HAP-1 (cell line): ENCODE measurements at regions not wholly inside any gene's neighbourhood (a gene's known extent, or its start where the extent isn't known, plus 50 kb on each side); places are given as distances from the start of the nearest gene placed in this dataset.

Experiments
- DNase-seq, 2 experiments: peaks; one replicate each; pipeline ENCODE4 v3.0.0-alpha.2; 2016 to 2020; ENCODE audit warnings: low spot score in 2 of 2
- H3K27me3 ChIP-seq: fragments of 250-450 bp; sonication (Bioruptor Pico); 2 replicates; pipeline ENCODE4 v1.5.1; 2020; ENCODE audit warnings: low read depth, mild to moderate bottlenecking, moderate library complexity
- H3K36me3 ChIP-seq: fragments of 250-450 bp; sonication (Bioruptor Pico); replicated peaks from 2 replicates; pipeline ENCODE4 v1.5.1; 2020; ENCODE audit warnings: mild to moderate bottlenecking
- H3K4me1 ChIP-seq: fragments of 250-450 bp; sonication (Bioruptor Pico); 2 replicates; pipeline ENCODE4 v1.5.1; 2020; ENCODE audit warnings: mild to moderate bottlenecking
- H3K4me3 ChIP-seq: fragments of 250-450 bp; sonication (Bioruptor Pico); 2 replicates; pipeline ENCODE4 v1.5.1; 2020; ENCODE audit warnings: mild to moderate bottlenecking, moderate library complexity
- H3K9me3 ChIP-seq: fragments of 250-450 bp; sonication (Bioruptor Pico); 2 replicates; pipeline ENCODE4 v1.5.1; 2020; ENCODE audit warnings: mild to moderate bottlenecking, moderate library complexity
- in situ Hi-C: fragments of 300-500 bp; cut with MboI; formaldehyde crosslinking; loops from 3 replicates; pipeline ENCODE4 v1.14.3; 2020; ENCODE audit warnings: low sequenced_read_pairs, inconsistent platforms, mixed read lengths

- Histone ChIP-seq H3K36me3 (no peaks in the 10 kb centered on the region), H3K4me1 (no peaks in the 10 kb centered on the region), H3K9me3 (peaks cover 5% of the 10 kb centered on the region), H3K27me3 (no peaks in the 10 kb centered on the region), H3K4me3 (no peak overlapping the region)
- in situ Hi-C loops, result no loop called here
- DNase-seq, result no peak
These were observed 117.9 kb upstream of the MED13L start for GRCh38 chr12:116395396-116395795.

GRCh38 chr12:116397148-116397547 lies 119.7 kb upstream of the MED13L start:
- Histone ChIP-seq H3K9me3 (peaks cover 5% of the 10 kb centered on the region), H3K36me3 (no peaks in the 10 kb centered on the region), H3K27me3 (no peaks in the 10 kb centered on the region), H3K4me1 (no peaks in the 10 kb centered on the region), H3K4me3 (no peak overlapping the region)
- no peak for DNase-seq
- in situ Hi-C loops, result no loop called here

DNA sequence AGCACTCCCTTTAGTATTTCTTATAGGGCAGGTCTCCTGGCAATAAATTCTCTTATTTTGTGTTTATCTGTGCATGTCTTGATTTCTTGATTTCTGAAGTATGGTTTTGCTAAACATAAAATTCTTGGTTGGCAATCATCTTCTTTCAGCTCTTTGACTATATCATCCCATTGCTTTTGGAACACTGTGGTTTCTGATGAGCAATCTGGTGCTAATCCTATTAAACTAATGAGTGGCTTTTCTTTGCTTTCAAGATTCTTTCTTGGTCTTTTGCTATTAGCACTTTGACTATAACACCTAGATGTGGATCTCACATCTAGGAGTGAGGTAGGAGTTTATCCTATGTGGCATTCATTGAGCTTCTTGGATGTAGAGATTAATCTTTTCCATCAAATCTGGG lies 120.7 kb upstream of the MED13L start:
- in situ Hi-C loops, result no loop called here
- Histone ChIP-seq H3K4me1 (no peaks in the 10 kb centered on the region), H3K27me3 (no peaks in the 10 kb centered on the region), H3K4me3 (no peak overlapping the region), H3K9me3 (peaks cover 5% of the 10 kb centered on the region), H3K36me3 (no peaks in the 10 kb centered on the region)
- DNase-seq, result no peak

DNA sequence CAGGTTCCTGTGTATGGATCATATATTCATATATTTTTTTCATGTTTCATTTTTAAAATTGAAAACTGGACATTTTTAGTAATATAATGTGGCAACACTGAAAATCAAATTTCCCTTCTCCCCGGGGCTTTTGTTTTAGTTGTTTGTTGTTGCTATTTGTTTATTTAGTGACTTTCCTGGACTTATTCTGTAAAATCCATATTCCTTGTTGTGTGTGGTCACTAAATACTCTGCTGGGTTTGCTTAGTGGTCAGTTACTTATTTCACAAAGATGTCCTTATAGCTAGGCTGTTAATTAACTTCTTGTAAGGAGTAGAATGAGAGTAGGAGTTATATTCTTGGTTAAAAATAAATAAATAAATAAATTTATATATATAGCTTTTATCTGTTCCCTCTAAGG lies 121.6 kb upstream of the MED13L start:
- H3K9me3 ChIP-seq, result peaks cover 5% of the 10 kb centered on the region
- in situ Hi-C loops, result no loop called here
- H3K36me3 ChIP-seq, result no peaks in the 10 kb centered on the region
- H3K27me3 ChIP-seq, result no peaks in the 10 kb centered on the region
- no peak for DNase-seq
- H3K4me1 ChIP-seq, result no peaks in the 10 kb centered on the region
- H3K4me3 ChIP-seq, result no peak overlapping the region

- no peak overlapping the region for H3K4me3 ChIP-seq
- in situ Hi-C loops, result no loop called here
- no peak for DNase-seq
- H3K36me3 ChIP-seq, result no peaks in the 10 kb centered on the region
- H3K4me1 ChIP-seq, result no peaks in the 10 kb centered on the region
- H3K27me3 ChIP-seq, result no peaks in the 10 kb centered on the region
- peaks cover 5% of the 10 kb centered on the region for H3K9me3 ChIP-seq
These were observed 123.3 kb upstream of the MED13L start for GRCh38 chr12:116400636-116401372.

DNA sequence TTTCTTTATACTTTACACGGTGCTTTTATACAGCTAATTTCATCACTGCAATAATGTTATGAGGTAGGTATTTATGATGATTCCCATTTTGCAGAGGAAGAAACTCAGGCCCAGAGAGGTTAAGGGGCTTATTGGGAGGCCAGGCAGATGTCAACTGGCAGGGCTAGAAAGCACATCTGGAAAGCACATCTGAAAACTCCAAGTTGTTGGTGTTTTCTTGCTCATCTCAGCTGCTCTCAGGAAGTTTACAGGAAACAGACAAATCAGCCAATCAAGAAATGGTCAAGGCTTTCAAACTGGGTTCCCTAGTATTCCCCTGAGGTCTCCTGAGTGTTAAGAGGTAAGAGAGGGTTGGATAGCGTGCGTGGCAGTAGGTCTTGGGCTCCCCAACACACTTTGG lies 124.1 kb upstream of the MED13L start:
- in situ Hi-C loops, result no loop called here
- Histone ChIP-seq H3K27me3 (no peaks in the 10 kb centered on the region), H3K4me1 (no peaks in the 10 kb centered on the region; the same call in 1 of the 2 replicates), H3K9me3 (peaks cover 5% of the 10 kb centered on the region), H3K4me3 (no peak overlapping the region), H3K36me3 (no peaks in the 10 kb centered on the region)
- DNase-seq, result no peak

DNA sequence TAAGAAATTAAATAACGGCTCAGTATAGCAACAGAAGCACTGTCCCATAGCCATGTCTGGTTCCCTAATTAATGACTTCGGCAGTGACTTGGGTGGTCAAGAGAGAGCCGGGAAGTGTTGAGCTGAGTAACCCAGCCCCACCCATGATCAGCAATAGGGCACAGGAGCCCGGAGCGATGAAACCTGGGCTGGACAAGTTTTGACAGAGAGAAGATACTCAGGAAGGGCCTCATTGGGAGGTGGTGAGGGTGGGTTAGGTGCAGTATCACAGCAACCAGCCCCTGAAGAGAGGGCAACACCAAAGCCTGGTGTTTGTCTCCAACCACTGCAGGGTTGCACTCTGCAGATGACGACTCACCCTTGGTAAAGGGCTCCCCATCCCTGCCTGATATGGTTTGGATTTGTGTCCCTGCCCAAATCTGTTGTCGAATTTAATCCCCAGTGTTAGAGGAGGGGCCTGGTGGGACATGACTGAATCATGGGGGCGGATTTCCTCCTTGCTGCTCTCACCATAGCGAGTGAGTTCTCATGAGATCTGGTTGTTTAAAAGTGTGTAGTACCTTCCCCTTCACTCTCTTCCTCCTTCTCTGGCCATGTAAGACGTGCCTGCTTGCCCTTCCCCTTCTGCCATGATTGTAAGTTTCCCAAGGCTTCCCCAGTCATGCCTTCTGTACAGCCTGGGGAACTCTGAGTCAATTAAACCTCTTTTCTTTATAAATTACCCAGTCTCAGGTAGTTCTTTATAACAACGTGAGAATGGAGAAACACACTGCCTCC lies 124.9 kb upstream of the MED13L start:
- H3K4me1 ChIP-seq, result no peaks in the 10 kb centered on the region; the same call in 1 of the 2 replicates
- H3K27me3 ChIP-seq, result no peaks in the 10 kb centered on the region
- H3K9me3 ChIP-seq, result peaks cover 5% of the 10 kb centered on the region
- in situ Hi-C loops, result no loop called here
- no peak for DNase-seq
- H3K4me3 ChIP-seq, result no peak overlapping the region
- no peaks in the 10 kb centered on the region for H3K36me3 ChIP-seq

GRCh38 chr12:116403546-116403945 lies 126.1 kb upstream of the MED13L start:
- no peaks in the 10 kb centered on the region for H3K36me3 ChIP-seq
- no peak for DNase-seq
- H3K27me3 ChIP-seq, result no peaks in the 10 kb centered on the region
- H3K9me3 ChIP-seq, result peaks cover 5% of the 10 kb centered on the region
- H3K4me3 ChIP-seq, result no peak overlapping the region
- in situ Hi-C loops, result no loop called here
- H3K4me1 ChIP-seq, result no peaks in the 10 kb centered on the region; the same call in 1 of the 2 replicates

- in situ Hi-C loops, result no loop called here
- H3K4me1 ChIP-seq, result no peaks in the 10 kb centered on the region; the same call in 1 of the 2 replicates
- no peaks in the 10 kb centered on the region for H3K27me3 ChIP-seq
- no peaks in the 10 kb centered on the region for H3K36me3 ChIP-seq
- H3K9me3 ChIP-seq, result peaks cover 1% of the 10 kb centered on the region
- H3K4me3 ChIP-seq, result no peak overlapping the region
- no peak for DNase-seq
These were observed 126.8 kb upstream of the MED13L start for GRCh38 chr12:116404247-116404646.

GRCh38 chr12:116404913-116405611 lies 127.6 kb upstream of the MED13L start:
- in situ Hi-C loops, result no loop called here

DNA sequence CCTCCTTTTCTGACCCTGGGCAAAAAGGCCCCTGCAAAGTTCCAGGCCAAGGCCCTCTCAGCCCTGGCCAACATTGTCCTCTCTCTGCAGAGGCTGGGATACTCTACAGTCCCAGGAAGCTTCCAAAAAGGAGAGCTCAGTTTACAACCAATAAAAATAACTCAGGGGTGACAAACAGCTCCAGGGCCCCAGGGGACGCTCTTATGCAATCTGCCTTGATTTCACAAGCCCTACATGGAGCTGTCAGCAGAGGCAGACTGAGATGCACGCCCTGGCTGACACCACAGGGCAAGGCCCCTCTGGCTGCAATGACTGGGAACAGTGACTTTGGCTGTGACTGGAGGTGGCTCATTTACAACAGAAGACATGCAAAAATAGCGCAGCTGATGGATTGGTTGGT lies 129.0 kb upstream of the MED13L start:
- Histone ChIP-seq H3K36me3 (no peaks in the 10 kb centered on the region), H3K27me3 (no peaks in the 10 kb centered on the region), H3K9me3 (no peaks in the 10 kb centered on the region), H3K4me1 (no peaks in the 10 kb centered on the region; the same call in 1 of the 2 replicates), H3K4me3 (no peak overlapping the region)
- DNase-seq, result peak; percentile 73 to 82
- in situ Hi-C loops, result no loop called here

More at GRCh38 chr12:116404913-116405611, 127.6 kb upstream of the MED13L start:
- H3K27me3 ChIP-seq, result no peaks in the 10 kb centered on the region
- no peaks in the 10 kb centered on the region; the same call in 1 of the 2 replicates for H3K4me1 ChIP-seq
- no peak for DNase-seq
- no peaks in the 10 kb centered on the region; the same call in 1 of the 2 replicates for H3K9me3 ChIP-seq
- no peaks in the 10 kb centered on the region for H3K36me3 ChIP-seq
- H3K4me3 ChIP-seq, result no peak overlapping the region

DNA sequence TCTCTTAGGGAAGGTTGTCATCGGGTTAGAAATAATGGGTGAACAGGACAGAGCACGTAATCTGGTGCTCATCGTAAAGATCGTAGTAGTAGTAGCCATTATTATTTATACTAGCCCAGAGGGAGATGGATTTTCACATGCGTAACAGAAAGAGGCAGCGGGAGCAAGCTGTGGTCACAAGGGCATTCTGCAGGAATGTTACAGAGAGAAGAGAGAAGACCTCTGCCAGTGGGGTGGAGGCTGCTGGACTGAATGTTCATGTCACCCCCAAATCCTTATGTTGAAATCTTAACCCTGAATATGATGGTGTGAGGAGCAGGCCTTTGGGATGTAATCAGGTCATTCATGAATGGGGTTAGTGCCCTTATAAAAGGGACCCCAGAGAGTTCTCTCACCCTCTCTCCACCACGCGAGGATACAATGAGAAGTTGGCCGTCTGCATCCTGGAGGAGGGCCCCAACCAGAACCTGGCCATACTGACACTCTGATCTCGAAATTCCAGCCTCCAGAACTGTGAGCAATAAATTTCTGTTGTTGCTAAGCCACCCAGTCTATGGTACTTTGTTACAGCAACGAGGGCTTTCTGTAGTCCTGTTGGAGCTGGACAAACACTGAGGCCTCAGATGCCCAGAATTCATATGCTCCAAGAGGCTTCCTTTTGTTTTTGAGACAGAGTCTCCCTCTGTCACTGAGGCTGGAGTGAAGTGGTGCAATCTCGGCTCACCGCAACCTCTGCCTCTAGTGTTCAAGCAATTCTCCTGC lies 131.2 kb upstream of the MED13L start:
- H3K36me3 ChIP-seq, result no peaks in the 10 kb centered on the region
- in situ Hi-C loops, result no loop called here
- DNase-seq, result no peak
- no peaks in the 10 kb centered on the region for H3K27me3 ChIP-seq
- H3K4me1 ChIP-seq, result no peaks in the 10 kb centered on the region; the same call in 1 of the 2 replicates
- H3K4me3 ChIP-seq, result no peak overlapping the region
- no peaks in the 10 kb centered on the region for H3K9me3 ChIP-seq

GRCh38 chr12:116411977-116412376 lies 134.5 kb upstream of the MED13L start:
- Histone ChIP-seq H3K4me1 (no peaks in the 10 kb centered on the region), H3K4me3 (no peak overlapping the region), H3K9me3 (no peaks in the 10 kb centered on the region), H3K36me3 (no peaks in the 10 kb centered on the region), H3K27me3 (no peaks in the 10 kb centered on the region)
- in situ Hi-C loops, result no loop called here
- no peak for DNase-seq
